Activated CD8-positive, alpha-beta memory T cell treated with anti-CD3 and anti-CD28 coated beads, Interleukin-2, amount 10 ng/mL, durations not matched to agents 7 days and 5 days (primary cell): ENCODE measurements at regions not wholly inside any gene's neighbourhood (a gene's known extent, or its start where the extent isn't known, plus 50 kb on each side); places are given as distances from the start of the nearest gene placed in this dataset.
"Not testable (repeated sequence)": the region's sequence is repeated elsewhere in the genome, so short reads cannot be mapped to it uniquely, and the experiment has no call there.

Experiments used
- ATAC-seq: fragments of 150-1000 bp; cut with Tn5 transposase; one replicate; pipeline ENCODE4 v1.10.0; 2021; ENCODE audit warnings: moderate library complexity
- CTCF ChIA-PET: fragments of 350-600 bp; sonication (Branson Sonifier 250); formaldehyde crosslinking; loops from one replicate; lab custom pipeline; 2021; ENCODE audit warnings: antibody characterized with exemption; lab: Charles Lee
- DNase-seq: peaks from one replicate; pipeline ENCODE4 v3.0.0-alpha.2; 2020
- H3K27ac Mint-ChIP-seq: one replicate; pipeline ENCODE4 v1.8.0; 2021; ENCODE audit warnings: mild to moderate bottlenecking, mixed read lengths
- H3K27me3 Mint-ChIP-seq: one replicate; pipeline ENCODE4 v1.8.0; 2021; ENCODE audit warnings: mixed read lengths
- H3K36me3 Mint-ChIP-seq: one replicate; pipeline ENCODE4 v1.8.0; 2021; ENCODE audit warnings: mild to moderate bottlenecking, mixed read lengths
- H3K4me1 Mint-ChIP-seq: one replicate; pipeline ENCODE4 v1.8.0; 2021; ENCODE audit warnings: mixed read lengths
- H3K4me3 Mint-ChIP-seq: one replicate; pipeline ENCODE4 v1.8.0; 2021; ENCODE audit warnings: mild to moderate bottlenecking, moderate library complexity, mixed read lengths
- H3K9me3 Mint-ChIP-seq: one replicate; pipeline ENCODE4 v1.8.0; 2022; ENCODE audit warnings: low read depth, mixed read lengths

GRCh38 chr12:83250866-83251265 lies 564.2 kb downstream of the TMTC2 start:
- CTCF ChIA-PET = no interaction called here
- Mint-ChIP-seq H3K4me1 (no peaks in the 10 kb centered on the region), H3K4me3 (no peak overlapping the region), H3K36me3 (no peaks in the 10 kb centered on the region), H3K27me3 (no peaks in the 10 kb centered on the region), H3K27ac (no peak overlapping the region), H3K9me3 (no peaks in the 10 kb centered on the region)
- ATAC-seq = no peak
- DNase-seq = no peak

- DNase-seq (no peak), ATAC-seq (no peak)
- Mint-ChIP-seq H3K27me3 (no peaks in the 10 kb centered on the region), H3K27ac (no peak overlapping the region), H3K4me3 (no peak overlapping the region), H3K9me3 (no peaks in the 10 kb centered on the region), H3K36me3 (no peaks in the 10 kb centered on the region), H3K4me1 (no peaks in the 10 kb centered on the region)
- CTCF ChIA-PET = no interaction called here
Observed at GRCh38 chr12:83245156-83245555, 558.5 kb downstream of the TMTC2 start.

GRCh38 chr12:83244001-83244400 lies 557.3 kb downstream of the TMTC2 start:
- Mint-ChIP-seq H3K4me1 (no peaks in the 10 kb centered on the region), H3K36me3 (no peaks in the 10 kb centered on the region), H3K27ac (no peak overlapping the region), H3K27me3 (no peaks in the 10 kb centered on the region), H3K9me3 (no peaks in the 10 kb centered on the region), H3K4me3 (no peak overlapping the region)
- CTCF ChIA-PET = no interaction called here
- ATAC-seq = no peak
- no peak for DNase-seq

DNA sequence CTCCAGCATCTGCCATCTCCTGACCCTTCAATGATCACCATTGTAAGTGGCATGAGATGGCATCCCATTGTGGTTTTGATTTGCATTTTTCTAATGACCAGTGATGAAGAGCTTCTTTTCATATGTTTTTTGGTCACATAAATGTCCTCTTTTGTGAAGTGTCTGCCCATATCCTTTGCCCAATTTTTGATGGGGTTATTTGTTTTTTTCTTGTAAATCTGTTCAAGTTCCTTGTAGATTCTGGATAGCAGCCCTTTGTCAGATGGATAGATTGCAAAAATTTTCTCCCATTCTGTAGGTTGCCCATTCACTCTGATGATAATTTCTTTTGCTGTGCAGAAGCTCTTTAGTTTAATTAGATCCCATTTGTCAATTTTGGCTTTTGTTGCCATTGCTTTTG lies 547.3 kb downstream of the TMTC2 start:
- H3K9me3 Mint-ChIP-seq, CTCF ChIA-PET, DNase-seq, ATAC-seq, H3K4me1 Mint-ChIP-seq, H3K4me3 Mint-ChIP-seq, H3K36me3 Mint-ChIP-seq, H3K27me3 Mint-ChIP-seq, H3K27ac Mint-ChIP-seq: not testable (repeated sequence)

DNA sequence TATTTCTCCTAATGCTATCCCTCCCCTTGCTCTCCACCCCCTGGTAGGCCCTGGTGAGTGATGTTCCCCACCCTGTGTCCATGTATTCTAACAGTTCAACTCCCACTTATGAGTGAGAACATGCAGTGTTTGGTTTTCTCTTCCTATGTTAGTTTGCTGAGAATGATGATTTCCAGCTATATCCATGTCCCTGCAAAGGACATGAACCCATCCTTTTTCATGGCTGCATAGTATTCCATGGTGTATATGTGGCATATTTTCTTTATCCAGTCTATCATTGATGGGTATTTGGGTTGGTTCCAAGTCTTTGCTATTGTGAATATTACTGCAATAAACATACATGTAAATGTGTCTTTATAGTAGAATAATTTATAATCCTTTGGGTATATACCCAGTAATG lies 540.3 kb downstream of the TMTC2 start:
- CTCF ChIA-PET, H3K4me3 Mint-ChIP-seq, H3K27ac Mint-ChIP-seq, H3K9me3 Mint-ChIP-seq, ATAC-seq, H3K27me3 Mint-ChIP-seq, DNase-seq, H3K4me1 Mint-ChIP-seq, H3K36me3 Mint-ChIP-seq: not testable (repeated sequence)

DNA sequence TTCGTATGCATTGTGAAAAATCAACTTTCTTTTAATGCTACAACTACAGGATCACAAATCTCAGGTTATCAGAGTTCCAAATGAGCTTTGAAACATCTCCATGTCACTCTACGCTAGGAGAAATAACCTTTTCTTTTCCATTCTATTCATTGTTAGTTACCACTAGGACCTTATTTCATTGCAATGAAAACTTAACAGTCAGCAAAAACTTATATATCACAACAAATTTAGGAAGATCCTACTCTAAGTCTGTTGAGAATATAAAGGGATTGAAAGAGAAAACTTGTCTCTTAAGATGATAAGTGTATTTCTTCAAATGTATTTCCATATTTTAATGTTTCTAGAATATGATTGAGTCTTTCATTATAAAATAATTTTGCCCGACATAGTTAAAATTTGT lies 539.1 kb downstream of the TMTC2 start:
- CTCF ChIA-PET = no interaction called here
- H3K27ac Mint-ChIP-seq = no peak overlapping the region
- no peaks in the 10 kb centered on the region for H3K4me1 Mint-ChIP-seq
- H3K4me3 Mint-ChIP-seq = no peak overlapping the region
- no peaks in the 10 kb centered on the region for H3K36me3 Mint-ChIP-seq
- H3K9me3 Mint-ChIP-seq = peaks cover 2% of the 10 kb centered on the region
- ATAC-seq (no peak), DNase-seq (no peak)
- no peaks in the 10 kb centered on the region for H3K27me3 Mint-ChIP-seq

- CTCF ChIA-PET = no interaction called here
- H3K4me3 Mint-ChIP-seq = no peak overlapping the region
- no peaks in the 10 kb centered on the region for H3K4me1 Mint-ChIP-seq
- ATAC-seq (no peak), DNase-seq (no peak)
- no peaks in the 10 kb centered on the region for H3K27me3 Mint-ChIP-seq
- peaks cover 2% of the 10 kb centered on the region for H3K9me3 Mint-ChIP-seq
- no peak overlapping the region for H3K27ac Mint-ChIP-seq
- no peaks in the 10 kb centered on the region for H3K36me3 Mint-ChIP-seq
Observed at GRCh38 chr12:83224012-83224411, 537.3 kb downstream of the TMTC2 start.

- H3K9me3 Mint-ChIP-seq = no peaks in the 10 kb centered on the region
- ATAC-seq (no peak), DNase-seq (no peak)
- no peaks in the 10 kb centered on the region for H3K4me1 Mint-ChIP-seq
- H3K36me3 Mint-ChIP-seq = no peaks in the 10 kb centered on the region
- no peak overlapping the region for H3K27ac Mint-ChIP-seq
- no peak overlapping the region for H3K4me3 Mint-ChIP-seq
- CTCF ChIA-PET = no interaction called here
- H3K27me3 Mint-ChIP-seq = no peaks in the 10 kb centered on the region
Observed at GRCh38 chr12:83220774-83221173, 534.1 kb downstream of the TMTC2 start.

GRCh38 chr12:83216230-83216629 lies 529.5 kb downstream of the TMTC2 start:
- CTCF ChIA-PET = no interaction called here
- Mint-ChIP-seq H3K9me3 (no peaks in the 10 kb centered on the region), H3K36me3 (no peaks in the 10 kb centered on the region), H3K4me1 (no peaks in the 10 kb centered on the region), H3K27ac (no peak overlapping the region), H3K4me3 (no peak overlapping the region), H3K27me3 (no peaks in the 10 kb centered on the region)
- DNase-seq (no peak), ATAC-seq (no peak)

DNA sequence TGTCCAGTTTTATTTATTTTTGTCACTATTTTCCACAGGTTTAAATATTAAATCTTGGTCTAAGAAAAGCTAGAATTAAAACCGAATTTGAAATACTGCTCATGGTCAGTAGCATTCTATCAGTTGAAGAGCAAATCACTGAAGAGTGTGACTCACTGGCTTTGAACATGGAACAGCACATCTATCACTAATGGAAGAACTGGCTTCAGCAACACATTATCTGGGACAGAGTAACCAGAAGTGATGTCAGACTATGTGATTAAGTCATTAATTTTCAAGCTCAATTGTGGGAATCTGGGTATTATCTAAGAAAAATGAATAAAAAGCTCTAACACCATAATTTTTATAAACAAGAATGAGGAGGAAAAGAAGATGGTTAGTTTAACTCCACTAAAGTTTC lies 527.5 kb downstream of the TMTC2 start:
- CTCF ChIA-PET = no interaction called here
- Mint-ChIP-seq H3K4me1 (no peaks in the 10 kb centered on the region), H3K36me3 (no peaks in the 10 kb centered on the region), H3K27ac (no peak overlapping the region), H3K4me3 (no peak overlapping the region), H3K9me3 (no peaks in the 10 kb centered on the region), H3K27me3 (no peaks in the 10 kb centered on the region)
- DNase-seq = no peak
- ATAC-seq = no peak

GRCh38 chr12:83210933-83211332 lies 524.2 kb downstream of the TMTC2 start:
- CTCF ChIA-PET = no interaction called here
- ATAC-seq (no peak), DNase-seq (no peak)
- no peaks in the 10 kb centered on the region for H3K36me3 Mint-ChIP-seq
- no peak overlapping the region for H3K27ac Mint-ChIP-seq
- H3K4me1 Mint-ChIP-seq = no peaks in the 10 kb centered on the region
- no peaks in the 10 kb centered on the region for H3K9me3 Mint-ChIP-seq
- no peak overlapping the region for H3K4me3 Mint-ChIP-seq
- H3K27me3 Mint-ChIP-seq = no peaks in the 10 kb centered on the region

GRCh38 chr12:83199069-83199468 lies 512.4 kb downstream of the TMTC2 start:
- DNase-seq (no peak), ATAC-seq (no peak)
- Mint-ChIP-seq H3K9me3 (no peaks in the 10 kb centered on the region), H3K4me3 (no peak overlapping the region), H3K36me3 (no peaks in the 10 kb centered on the region), H3K27me3 (no peaks in the 10 kb centered on the region), H3K27ac (no peak overlapping the region), H3K4me1 (no peaks in the 10 kb centered on the region)
- CTCF ChIA-PET = no interaction called here

DNA sequence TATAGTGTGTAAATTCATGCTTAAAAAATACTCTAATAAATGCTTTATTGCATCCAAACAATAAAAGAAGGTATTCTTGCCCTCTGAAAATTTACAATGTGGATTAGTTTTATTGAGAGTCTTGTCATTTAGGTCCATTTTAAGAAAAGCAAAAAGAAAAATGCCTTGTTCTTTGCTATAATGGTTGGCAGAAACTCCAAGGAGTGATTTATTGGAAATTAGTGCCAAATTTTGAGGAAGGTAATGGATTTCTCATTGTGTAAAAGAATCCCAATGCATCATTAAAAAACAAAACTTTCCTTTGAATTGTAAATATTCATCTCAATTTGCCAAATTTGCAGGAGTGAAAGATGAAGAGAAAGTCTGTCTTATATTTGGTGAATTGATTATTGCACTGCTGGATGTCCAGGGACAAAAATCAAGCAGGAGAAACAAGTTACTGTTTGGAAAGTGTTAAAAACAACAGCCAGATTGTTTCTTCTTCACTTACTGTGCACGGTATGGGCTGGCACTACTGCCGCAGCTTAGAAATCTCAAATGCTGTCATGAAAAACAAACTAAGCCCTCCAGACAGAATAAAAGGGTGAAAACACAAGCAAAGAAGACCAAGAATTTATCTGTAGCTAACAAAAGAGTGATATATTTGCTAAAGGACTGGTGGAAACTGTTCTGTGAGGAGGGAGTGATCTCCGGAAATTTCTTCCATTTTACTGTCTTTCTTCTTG lies 511.7 kb downstream of the TMTC2 start:
- no peak overlapping the region for H3K4me3 Mint-ChIP-seq
- CTCF ChIA-PET = no interaction called here
- H3K36me3 Mint-ChIP-seq = no peaks in the 10 kb centered on the region
- no peaks in the 10 kb centered on the region for H3K9me3 Mint-ChIP-seq
- ATAC-seq = no peak
- no peaks in the 10 kb centered on the region for H3K27me3 Mint-ChIP-seq
- H3K4me1 Mint-ChIP-seq = no peaks in the 10 kb centered on the region
- no peak for DNase-seq
- H3K27ac Mint-ChIP-seq = no peak overlapping the region

GRCh38 chr12:83197483-83197914 lies 510.8 kb downstream of the TMTC2 start:
- no peaks in the 10 kb centered on the region for H3K9me3 Mint-ChIP-seq
- CTCF ChIA-PET = no interaction called here
- H3K4me1 Mint-ChIP-seq = no peaks in the 10 kb centered on the region
- no peak for ATAC-seq
- no peak overlapping the region for H3K27ac Mint-ChIP-seq
- H3K27me3 Mint-ChIP-seq = no peaks in the 10 kb centered on the region
- DNase-seq = no peak
- no peaks in the 10 kb centered on the region for H3K36me3 Mint-ChIP-seq
- no peak overlapping the region for H3K4me3 Mint-ChIP-seq
